ENCODE measurements at regions not wholly inside any gene's neighbourhood (a gene's known extent, or its start where the extent isn't known, plus 50 kb on each side); places are given as distances from the start of the nearest gene placed in this dataset.

GRCh38 chr7:136293272-136293671 is 316.1 kb upstream of the MTPN start:
- TF ChIP-seq POLR2A (IDR thresholded peaks at IDR 0.05) (no peak), CTCF (IDR thresholded peaks at IDR 0.05) (no peak)

Measured in esophagus squamous epithelium (tissue), 4 donors.